Liver (tissue), 8 donors: ENCODE measurements at regions not wholly inside any gene's neighbourhood (a gene's known extent, or its start where the extent isn't known, plus 50 kb on each side); places are given as distances from the start of the nearest gene placed in this dataset.

Experiments used
- DNase-seq: peaks from one replicate; pipeline ENCODE4 v3.0.0-alpha.2; 2017; ENCODE audit warnings: low spot score
- H3K27ac ChIP-seq, 2 donors: one replicate each; pipeline ENCODE4 v1.7.0; 2013; ENCODE audit warnings: inconsistent platforms in 2 of 2, low read length in 2 of 2, control low read depth in 1 of 2, low read depth in 1 of 2, mild to moderate bottlenecking in 1 of 2
- H3K27me3 ChIP-seq, 4 donors: one replicate each; pipeline versions ENCODE4 v1.6.1 to v1.7.0; 2013; ENCODE audit warnings: low read length in 3 of 4, inconsistent platforms in 1 of 4, mild to moderate bottlenecking in 1 of 4, moderate library complexity in 1 of 4; ENCODE audit not compliant: control insufficient read depth in 4 of 4, insufficient read depth in 4 of 4
- H3K36me3 ChIP-seq, 4 donors: one replicate each; pipeline versions ENCODE4 v1.6.1 to v1.7.0; 2013; ENCODE audit warnings: low read length in 3 of 4, mild to moderate bottlenecking in 3 of 4, low read depth in 1 of 4, moderate library complexity in 1 of 4; ENCODE audit not compliant: control insufficient read depth in 4 of 4, insufficient read depth in 3 of 4
- H3K4me1 ChIP-seq, 4 donors: one replicate each; pipeline versions ENCODE4 v1.6.1 to v1.7.0; 2013; ENCODE audit warnings: low read length in 3 of 4, mild to moderate bottlenecking in 3 of 4, moderate library complexity in 1 of 4; ENCODE audit not compliant: control insufficient read depth in 4 of 4, insufficient read depth in 4 of 4
- H3K4me3 ChIP-seq, 3 donors: one replicate each; pipeline versions ENCODE4 v1.6.1 to v1.7.0; 2013; ENCODE audit warnings: low read length in 3 of 3, control low read depth in 1 of 3, low read depth in 1 of 3, mild to moderate bottlenecking in 1 of 3
- H3K9ac ChIP-seq, 2 donors: one replicate each; pipeline ENCODE4 v1.7.0; 2013; ENCODE audit warnings: low read length in 2 of 2, mild to moderate bottlenecking in 2 of 2, moderate library complexity in 2 of 2, control low read depth in 1 of 2, low read depth in 1 of 2
- H3K9me3 ChIP-seq, 4 donors: one replicate each; pipeline versions ENCODE4 v1.6.1 to v1.7.0; 2013; ENCODE audit warnings: low read length in 3 of 4; ENCODE audit not compliant: control insufficient read depth in 4 of 4
- ATF3 ChIP-seq: IDR thresholded peaks from 2 replicates; pipeline ENCODE4 v1.6.1; 2016; ENCODE audit warnings: antibody characterized with exemption
- CTCF ChIP-seq: fragments of 150-350 bp; IDR thresholded peaks from 2 replicates; pipeline ENCODE4 v1.5.1; 2017; ENCODE audit warnings: improper control_type of control experiment, low read depth, low read length; ENCODE audit not compliant: missing input control
- EGR1 ChIP-seq, 2 donors: IDR thresholded peaks; 2 replicates each; pipeline ENCODE4 v1.6.1; 2016 to 2018; ENCODE audit warnings: antibody characterized with exemption in 2 of 2, low read depth in 2 of 2
- FOXA1 ChIP-seq: IDR thresholded peaks from 2 replicates; pipeline ENCODE4 v1.6.1; 2016; ENCODE audit warnings: antibody characterized with exemption
- FOXA2 ChIP-seq: IDR thresholded peaks from 2 replicates; pipeline ENCODE4 v1.6.1; 2016; ENCODE audit warnings: antibody characterized with exemption
- GABPA ChIP-seq, 2 donors: IDR thresholded peaks in 1 of 2; conservative IDR thresholded peaks in 1 of 2; 2 replicates each; pipeline ENCODE4 v1.6.1; 2016; ENCODE audit warnings: antibody characterized with exemption in 2 of 2, mild to moderate bottlenecking in 1 of 2, moderate library complexity in 1 of 2
- HNF4A ChIP-seq, 2 donors: conservative IDR thresholded peaks; 2 replicates each; pipeline ENCODE4 v1.6.1; 2016; ENCODE audit warnings: antibody characterized with exemption in 2 of 2, mild to moderate bottlenecking in 2 of 2
- HNF4G ChIP-seq: IDR thresholded peaks from 2 replicates; pipeline ENCODE4 v1.6.1; 2016; ENCODE audit warnings: antibody characterized with exemption
- JUND ChIP-seq, 2 donors: IDR thresholded peaks; 2 replicates each; pipeline ENCODE4 v1.6.1; 2016; ENCODE audit warnings: antibody characterized with exemption in 2 of 2
- NR2F2 ChIP-seq: IDR thresholded peaks from 2 replicates; pipeline ENCODE4 v1.6.1; 2016; ENCODE audit warnings: antibody characterized with exemption
- RAD21 ChIP-seq, 2 donors: IDR thresholded peaks; 2 replicates each; pipeline ENCODE4 v1.6.1; 2016; ENCODE audit warnings: antibody characterized with exemption in 2 of 2, mild to moderate bottlenecking in 2 of 2
- REST ChIP-seq: IDR thresholded peaks from 2 replicates; pipeline ENCODE4 v1.6.1; 2016; ENCODE audit warnings: antibody characterized with exemption, mild to moderate bottlenecking
- RXRA ChIP-seq, 2 donors: IDR thresholded peaks; 2 replicates each; pipeline ENCODE4 v1.6.1; 2017 to 2018; ENCODE audit warnings: antibody characterized with exemption in 2 of 2, mild to moderate bottlenecking in 1 of 2
- SP1 ChIP-seq: IDR thresholded peaks from 2 replicates; pipeline ENCODE4 v1.6.1; 2018; ENCODE audit warnings: antibody characterized with exemption, mild to moderate bottlenecking
- YY1 ChIP-seq: IDR thresholded peaks from 2 replicates; pipeline ENCODE4 v1.6.1; 2016; ENCODE audit warnings: antibody characterized with exemption, mild to moderate bottlenecking
- ZBTB33 ChIP-seq: IDR thresholded peaks from 2 replicates; pipeline ENCODE4 v1.6.1; 2016; ENCODE audit warnings: antibody characterized with exemption
- WGBS: extraction: QIAGEN DNeasy Blood & Tissue Kit; methylation state at CpG from one replicate; pipeline ENCODE4 v1.1.7; 2013; 5-methylcytosine and 5-hydroxymethylcytosine counted together
- donor health status: healthy.
- donor health status: healthy.
- donor health status: healthy.
- donor health status: healthy.
- donor health status: healthy.

GRCh38 chr5:54745599-54745998, 228.0 kb downstream of the SNX18 start:
- Histone ChIP-seq H3K4me3 (no peak overlapping the region), H3K9ac (no peak overlapping the region), H3K4me1 (peaks cover 0 to 9% (median 4%) of the 10 kb centered on the region in 4 donors), H3K27ac (no peak overlapping the region), H3K27me3 (no peaks in the 10 kb centered on the region), H3K36me3 (no peaks in the 10 kb centered on the region), H3K9me3 (no peaks in the 10 kb centered on the region)
- WGBS = 82% methylated on average over 5 of the region's 5 CpGs
- no peak for DNase-seq
- TF ChIP-seq NR2F2 = no peak
- TF ChIP-seq ZBTB33 = no peak
- TF ChIP-seq HNF4A (conservative IDR thresholded peaks at IDR 0.05) = no peak
- TF ChIP-seq JUND (IDR thresholded peaks at IDR 0.05) = no peak
- no peak for TF ChIP-seq CTCF
- no peak for TF ChIP-seq REST
- no peak for TF ChIP-seq RXRA (IDR thresholded peaks at IDR 0.05)
- TF ChIP-seq YY1 = no peak
- no peak for TF ChIP-seq ATF3
- TF ChIP-seq FOXA2 = no peak
- no peak for TF ChIP-seq FOXA1
- no peak for TF ChIP-seq GABPA (IDR thresholded peaks at IDR 0.05 in 1 of 2, conservative IDR thresholded peaks at IDR 0.05 in 1 of 2)
- TF ChIP-seq EGR1 (IDR thresholded peaks at IDR 0.05; ENCODE audit: low read depth in 2 of 2) = no peak
- no peak for TF ChIP-seq HNF4G
- TF ChIP-seq SP1 = no peak
- no peak for TF ChIP-seq RAD21 (IDR thresholded peaks at IDR 0.05)
